ENCODE measurements at regions not wholly inside any gene's neighbourhood (a gene's known extent, or its start where the extent isn't known, plus 50 kb on each side); places are given as distances from the start of the nearest gene placed in this dataset.

- no peaks in the 10 kb centered on the region for H3K27me3 ChIP-seq (ENCODE audit: insufficient read depth, poor library complexity, severe bottlenecking)
- H3K4me3 ChIP-seq (replicated peaks; ENCODE audit: insufficient read depth, low read length), result no peak overlapping the region
- H3K27ac ChIP-seq (replicated peaks), result no peak overlapping the region
- DNase-seq (ENCODE audit: low read depth in 1 of 2, low spot score in 1 of 2), result no peak
- TF ChIP-seq SPI1 (IDR thresholded peaks at IDR 0.05; ENCODE audit: borderline replicate concordance, low read depth) (no peak), GABPA (IDR thresholded peaks at IDR 0.05; ENCODE audit: low read depth) (no peak), POLR2AphosphoS5 (IDR thresholded peaks at IDR 0.05; ENCODE audit: low read depth) (no peak)
- TF ChIP-seq, protein P1, sequence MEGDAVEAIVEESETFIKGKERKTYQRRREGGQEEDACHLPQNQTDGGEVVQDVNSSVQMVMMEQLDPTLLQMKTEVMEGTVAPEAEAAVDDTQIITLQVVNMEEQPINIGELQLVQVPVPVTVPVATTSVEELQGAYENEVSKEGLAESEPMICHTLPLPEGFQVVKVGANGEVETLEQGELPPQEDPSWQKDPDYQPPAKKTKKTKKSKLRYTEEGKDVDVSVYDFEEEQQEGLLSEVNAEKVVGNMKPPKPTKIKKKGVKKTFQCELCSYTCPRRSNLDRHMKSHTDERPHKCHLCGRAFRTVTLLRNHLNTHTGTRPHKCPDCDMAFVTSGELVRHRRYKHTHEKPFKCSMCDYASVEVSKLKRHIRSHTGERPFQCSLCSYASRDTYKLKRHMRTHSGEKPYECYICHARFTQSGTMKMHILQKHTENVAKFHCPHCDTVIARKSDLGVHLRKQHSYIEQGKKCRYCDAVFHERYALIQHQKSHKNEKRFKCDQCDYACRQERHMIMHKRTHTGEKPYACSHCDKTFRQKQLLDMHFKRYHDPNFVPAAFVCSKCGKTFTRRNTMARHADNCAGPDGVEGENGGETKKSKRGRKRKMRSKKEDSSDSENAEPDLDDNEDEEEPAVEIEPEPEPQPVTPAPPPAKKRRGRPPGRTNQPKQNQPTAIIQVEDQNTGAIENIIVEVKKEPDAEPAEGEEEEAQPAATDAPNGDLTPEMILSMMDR (IDR thresholded peaks at IDR 0.05; ENCODE audit: insufficient read depth, low read length), result no peak
- TF ChIP-seq, protein P2, sequence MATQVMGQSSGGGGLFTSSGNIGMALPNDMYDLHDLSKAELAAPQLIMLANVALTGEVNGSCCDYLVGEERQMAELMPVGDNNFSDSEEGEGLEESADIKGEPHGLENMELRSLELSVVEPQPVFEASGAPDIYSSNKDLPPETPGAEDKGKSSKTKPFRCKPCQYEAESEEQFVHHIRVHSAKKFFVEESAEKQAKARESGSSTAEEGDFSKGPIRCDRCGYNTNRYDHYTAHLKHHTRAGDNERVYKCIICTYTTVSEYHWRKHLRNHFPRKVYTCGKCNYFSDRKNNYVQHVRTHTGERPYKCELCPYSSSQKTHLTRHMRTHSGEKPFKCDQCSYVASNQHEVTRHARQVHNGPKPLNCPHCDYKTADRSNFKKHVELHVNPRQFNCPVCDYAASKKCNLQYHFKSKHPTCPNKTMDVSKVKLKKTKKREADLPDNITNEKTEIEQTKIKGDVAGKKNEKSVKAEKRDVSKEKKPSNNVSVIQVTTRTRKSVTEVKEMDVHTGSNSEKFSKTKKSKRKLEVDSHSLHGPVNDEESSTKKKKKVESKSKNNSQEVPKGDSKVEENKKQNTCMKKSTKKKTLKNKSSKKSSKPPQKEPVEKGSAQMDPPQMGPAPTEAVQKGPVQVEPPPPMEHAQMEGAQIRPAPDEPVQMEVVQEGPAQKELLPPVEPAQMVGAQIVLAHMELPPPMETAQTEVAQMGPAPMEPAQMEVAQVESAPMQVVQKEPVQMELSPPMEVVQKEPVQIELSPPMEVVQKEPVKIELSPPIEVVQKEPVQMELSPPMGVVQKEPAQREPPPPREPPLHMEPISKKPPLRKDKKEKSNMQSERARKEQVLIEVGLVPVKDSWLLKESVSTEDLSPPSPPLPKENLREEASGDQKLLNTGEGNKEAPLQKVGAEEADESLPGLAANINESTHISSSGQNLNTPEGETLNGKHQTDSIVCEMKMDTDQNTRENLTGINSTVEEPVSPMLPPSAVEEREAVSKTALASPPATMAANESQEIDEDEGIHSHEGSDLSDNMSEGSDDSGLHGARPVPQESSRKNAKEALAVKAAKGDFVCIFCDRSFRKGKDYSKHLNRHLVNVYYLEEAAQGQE (IDR thresholded peaks at IDR 0.05; ENCODE audit: insufficient replicate concordance, low read depth), result no peak
These were observed 105.3 kb upstream of the CXCR4 start for GRCh38 chr2:136223274-136223673.

- no peak for TF ChIP-seq GABPA (IDR thresholded peaks at IDR 0.05; ENCODE audit: low read depth)
- Histone ChIP-seq H3K4me3 (replicated peaks; ENCODE audit: insufficient read depth, low read length) (no peak overlapping the region), H3K27ac (replicated peaks) (no peak overlapping the region), H3K27me3 (ENCODE audit: insufficient read depth, poor library complexity, severe bottlenecking) (no peaks in the 10 kb centered on the region)
- no peak for DNase-seq (ENCODE audit: low read depth in 1 of 2, low spot score in 1 of 2)
These were observed 104.9 kb upstream of the CXCR4 start for GRCh38 chr2:136222862-136223261.

GRCh38 chr2:136221026-136221425 is 103.1 kb upstream of the CXCR4 start:
- Histone ChIP-seq H3K4me3 (replicated peaks; ENCODE audit: insufficient read depth, low read length) (no peak overlapping the region), H3K27me3 (ENCODE audit: insufficient read depth, poor library complexity, severe bottlenecking) (no peaks in the 10 kb centered on the region), H3K27ac (replicated peaks) (no peak overlapping the region)
- TF ChIP-seq POLR2AphosphoS5 (IDR thresholded peaks at IDR 0.05; ENCODE audit: low read depth) (no peak), GABPA (IDR thresholded peaks at IDR 0.05; ENCODE audit: low read depth) (no peak), SPI1 (IDR thresholded peaks at IDR 0.05; ENCODE audit: borderline replicate concordance, low read depth) (no peak)
- TF ChIP-seq, protein P2 (IDR thresholded peaks at IDR 0.05; ENCODE audit: insufficient replicate concordance, low read depth), result no peak
- TF ChIP-seq, protein P1 (IDR thresholded peaks at IDR 0.05; ENCODE audit: insufficient read depth, low read length), result no peak
- DNase-seq (ENCODE audit: low read depth in 1 of 2, low spot score in 1 of 2), result no peak

DNA sequence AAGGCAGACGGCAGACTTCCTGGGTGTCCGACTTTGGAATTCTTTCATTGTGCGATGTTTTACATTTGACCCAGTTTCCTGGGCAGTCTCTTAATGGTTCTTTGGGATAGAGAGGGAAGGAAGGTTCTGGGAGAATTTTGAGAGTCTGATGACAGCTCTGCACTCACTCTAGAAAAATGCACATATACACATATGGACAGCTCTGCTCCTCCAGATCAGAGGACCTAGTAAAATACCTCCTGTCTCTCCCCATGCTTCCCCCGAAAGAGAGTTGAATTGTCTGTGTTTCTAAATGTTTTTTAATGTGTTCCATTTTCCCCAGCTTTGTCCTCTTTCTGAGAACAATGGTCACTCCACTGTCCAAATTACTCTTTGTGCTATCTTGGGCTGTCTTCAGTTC is 102.0 kb upstream of the CXCR4 start:
- DNase-seq (ENCODE audit: low read depth in 1 of 2, low spot score in 1 of 2), result no peak
- TF ChIP-seq, protein P1 (IDR thresholded peaks at IDR 0.05; ENCODE audit: insufficient read depth, low read length), result no peak
- TF ChIP-seq SPI1 (IDR thresholded peaks at IDR 0.05; ENCODE audit: borderline replicate concordance, low read depth) (no peak), GABPA (IDR thresholded peaks at IDR 0.05; ENCODE audit: low read depth) (no peak), POLR2AphosphoS5 (IDR thresholded peaks at IDR 0.05; ENCODE audit: low read depth) (no peak)
- TF ChIP-seq, protein P2 (IDR thresholded peaks at IDR 0.05; ENCODE audit: insufficient replicate concordance, low read depth), result no peak
- Histone ChIP-seq H3K4me3 (replicated peaks; ENCODE audit: insufficient read depth, low read length) (no peak overlapping the region), H3K27ac (replicated peaks) (no peak overlapping the region), H3K27me3 (ENCODE audit: insufficient read depth, poor library complexity, severe bottlenecking) (no peaks in the 10 kb centered on the region)
